AG10803 (cell line): ENCODE measurements at regions not wholly inside any gene's neighbourhood (a gene's known extent, or its start where the extent isn't known, plus 50 kb on each side); places are given as distances from the start of the nearest gene placed in this dataset.

Experiments used
- DNase-seq: peaks from one replicate; pipeline ENCODE4 v3.0.0; 2010; ENCODE audit warnings: low read depth
- H3K4me3 ChIP-seq: 2 replicates; pipeline ENCODE4 v1.5.1; 2011; ENCODE audit warnings: mild to moderate bottlenecking, low read length, control low read depth
- TF ChIP-seq, protein P1 (sequence below): conservative IDR thresholded peaks from 2 replicates; pipeline ENCODE4 v1.5.1; 2011; ENCODE audit warnings: mild to moderate bottlenecking, low read length, control low read depth, inconsistent platforms

DNA sequence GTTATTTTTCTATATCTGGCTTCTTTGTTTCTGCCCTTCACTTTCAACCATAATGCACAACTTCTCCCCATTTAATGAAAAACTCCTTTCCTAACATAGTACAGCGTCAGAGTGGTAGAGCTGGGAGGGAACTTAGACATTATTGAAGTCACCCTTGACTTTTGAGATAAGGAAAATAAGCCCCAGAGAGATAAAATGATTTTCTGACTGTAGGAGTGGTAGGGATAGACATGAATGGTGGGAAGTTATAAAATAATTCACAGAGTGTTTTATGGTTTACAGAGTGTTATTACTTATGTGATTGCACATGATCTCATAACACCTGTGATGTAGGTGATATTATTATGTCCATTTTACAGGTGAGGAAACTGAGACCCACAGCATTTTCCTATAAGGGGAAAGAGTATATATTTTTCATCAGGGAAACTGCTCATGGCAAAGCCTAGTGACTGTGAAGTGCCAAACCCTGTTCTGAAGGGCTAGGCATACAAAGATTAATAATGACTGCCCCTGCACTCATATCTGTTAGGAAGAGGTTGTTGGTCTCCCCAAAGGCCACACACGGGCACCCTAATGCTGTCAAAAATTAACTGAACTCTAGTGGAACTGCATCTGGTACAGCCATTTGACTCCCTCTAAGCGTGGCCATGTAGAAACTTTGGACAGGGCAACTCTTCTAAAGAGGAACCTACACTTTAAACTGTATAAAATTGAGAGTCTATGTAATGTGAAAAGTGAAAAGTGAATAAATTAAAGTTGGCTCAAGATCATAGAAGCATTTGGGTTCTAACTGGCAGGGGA, 61.1 kb upstream of the PICALM start:
- H3K4me3 ChIP-seq = no peak overlapping the region
- TF ChIP-seq, protein P1, sequence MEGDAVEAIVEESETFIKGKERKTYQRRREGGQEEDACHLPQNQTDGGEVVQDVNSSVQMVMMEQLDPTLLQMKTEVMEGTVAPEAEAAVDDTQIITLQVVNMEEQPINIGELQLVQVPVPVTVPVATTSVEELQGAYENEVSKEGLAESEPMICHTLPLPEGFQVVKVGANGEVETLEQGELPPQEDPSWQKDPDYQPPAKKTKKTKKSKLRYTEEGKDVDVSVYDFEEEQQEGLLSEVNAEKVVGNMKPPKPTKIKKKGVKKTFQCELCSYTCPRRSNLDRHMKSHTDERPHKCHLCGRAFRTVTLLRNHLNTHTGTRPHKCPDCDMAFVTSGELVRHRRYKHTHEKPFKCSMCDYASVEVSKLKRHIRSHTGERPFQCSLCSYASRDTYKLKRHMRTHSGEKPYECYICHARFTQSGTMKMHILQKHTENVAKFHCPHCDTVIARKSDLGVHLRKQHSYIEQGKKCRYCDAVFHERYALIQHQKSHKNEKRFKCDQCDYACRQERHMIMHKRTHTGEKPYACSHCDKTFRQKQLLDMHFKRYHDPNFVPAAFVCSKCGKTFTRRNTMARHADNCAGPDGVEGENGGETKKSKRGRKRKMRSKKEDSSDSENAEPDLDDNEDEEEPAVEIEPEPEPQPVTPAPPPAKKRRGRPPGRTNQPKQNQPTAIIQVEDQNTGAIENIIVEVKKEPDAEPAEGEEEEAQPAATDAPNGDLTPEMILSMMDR = no peak

DNA sequence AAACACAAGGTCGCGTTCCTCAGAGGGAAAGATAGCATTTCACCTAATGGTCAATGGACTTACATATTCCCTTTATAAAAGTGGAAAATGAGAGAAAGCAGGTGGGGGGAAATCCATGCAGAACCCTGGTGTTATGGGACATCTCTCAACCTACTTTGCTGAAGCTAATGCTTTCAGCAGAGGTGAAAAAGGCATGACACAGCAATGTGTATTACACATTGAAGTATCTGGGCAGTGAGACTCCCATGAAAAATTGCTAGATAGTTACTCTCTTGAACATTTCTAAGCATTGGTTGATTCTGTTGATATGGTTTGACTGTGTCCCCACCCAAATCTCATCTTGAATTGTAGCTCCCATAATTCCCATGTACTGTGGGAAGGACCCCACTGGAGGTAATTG, 60.0 kb upstream of the PICALM start:
- no peak overlapping the region for H3K4me3 ChIP-seq
- TF ChIP-seq, protein P1 = no peak
- no peak for DNase-seq

More for the DNA sequence above, 61.1 kb upstream of the PICALM start:
- DNase-seq = no peak

DNA sequence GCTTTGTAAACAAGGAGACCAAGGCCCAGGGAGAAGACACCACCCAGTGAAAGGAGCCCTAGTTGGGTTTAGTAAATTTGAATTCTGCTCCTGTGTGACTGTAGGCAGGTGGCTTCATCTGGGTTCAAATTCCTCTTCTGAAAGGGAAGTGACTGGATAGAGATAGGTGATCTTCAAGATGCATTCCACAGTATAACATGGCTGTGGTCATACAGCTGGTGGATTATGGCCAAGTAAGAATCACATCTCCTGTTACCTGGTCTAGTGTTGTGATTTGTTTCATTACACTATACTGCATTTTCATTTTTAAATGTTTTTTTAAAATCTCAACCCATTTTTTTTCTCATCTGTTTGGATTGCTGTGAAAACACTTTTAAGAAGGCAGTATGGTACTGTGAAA, 58.0 kb upstream of the PICALM start:
- TF ChIP-seq, protein P1 = no peak
- DNase-seq = no peak
- no peak overlapping the region for H3K4me3 ChIP-seq

DNA sequence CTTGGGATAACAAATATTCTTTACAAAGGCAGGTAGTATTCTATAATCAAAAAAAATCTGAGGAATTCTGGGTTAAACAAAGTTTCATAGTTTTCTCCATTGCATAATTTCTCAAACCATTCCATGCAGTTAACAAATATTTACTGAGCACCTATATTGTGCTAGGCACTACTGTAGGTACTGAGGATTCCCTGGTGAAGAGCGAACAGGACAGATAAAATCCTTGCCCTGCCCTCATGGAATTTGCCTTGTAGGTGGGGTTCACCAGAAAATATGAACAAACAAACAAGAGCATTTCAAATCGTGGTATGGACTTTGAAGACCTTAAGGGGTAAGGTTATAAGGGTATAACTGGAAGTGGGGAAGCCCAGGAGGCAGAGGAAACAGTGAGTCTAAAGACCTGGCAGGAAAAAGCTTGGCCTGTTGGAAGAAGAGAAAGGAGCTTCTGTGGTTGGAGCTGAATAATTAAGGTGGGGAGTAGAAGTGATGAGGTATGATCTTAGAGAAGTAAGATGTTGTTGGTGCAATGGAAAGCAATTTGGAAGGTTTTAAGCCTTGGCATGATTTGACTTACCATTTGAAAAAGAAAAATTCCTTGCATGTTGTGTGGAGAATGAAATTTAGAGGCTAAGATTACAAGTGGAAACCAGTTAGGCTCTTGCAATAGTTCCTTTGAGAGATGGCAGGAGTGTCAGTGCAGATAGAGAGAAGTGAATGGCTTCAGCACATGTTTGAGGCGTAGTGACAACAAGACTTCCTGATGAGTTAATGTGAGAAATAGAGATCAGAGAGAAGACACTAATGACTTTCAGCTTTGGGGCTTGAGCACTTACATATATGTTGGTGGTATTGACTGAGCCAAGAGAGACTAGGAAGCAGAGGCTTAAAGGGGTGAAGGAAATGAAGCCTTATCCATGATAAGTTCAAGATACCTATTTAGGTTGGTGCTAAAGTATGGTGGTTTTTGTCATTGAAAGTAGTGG, 55.7 kb upstream of the PICALM start:
- H3K4me3 ChIP-seq = no peak overlapping the region
- no peak for DNase-seq
- TF ChIP-seq, protein P1 = no peak

DNA sequence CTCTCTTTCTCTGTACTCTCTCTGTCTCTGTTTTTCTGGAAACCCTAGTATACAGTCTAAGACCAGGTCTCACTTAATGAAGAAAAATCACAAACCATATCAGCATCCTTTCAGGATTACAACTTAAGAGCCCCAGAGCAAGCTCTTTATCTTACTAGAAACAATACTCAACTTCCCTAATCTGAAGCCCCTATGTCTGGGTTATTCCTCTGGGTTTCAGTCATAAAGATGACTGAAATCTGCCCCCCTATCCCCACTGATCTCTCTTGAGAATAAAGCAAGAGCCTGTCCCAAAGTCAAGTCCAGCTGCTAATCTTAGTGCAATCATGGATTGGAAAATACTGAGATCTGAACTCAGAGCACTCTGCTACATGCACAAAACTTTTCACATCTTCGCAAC, 53.9 kb upstream of the PICALM start:
- DNase-seq = no peak

DNA sequence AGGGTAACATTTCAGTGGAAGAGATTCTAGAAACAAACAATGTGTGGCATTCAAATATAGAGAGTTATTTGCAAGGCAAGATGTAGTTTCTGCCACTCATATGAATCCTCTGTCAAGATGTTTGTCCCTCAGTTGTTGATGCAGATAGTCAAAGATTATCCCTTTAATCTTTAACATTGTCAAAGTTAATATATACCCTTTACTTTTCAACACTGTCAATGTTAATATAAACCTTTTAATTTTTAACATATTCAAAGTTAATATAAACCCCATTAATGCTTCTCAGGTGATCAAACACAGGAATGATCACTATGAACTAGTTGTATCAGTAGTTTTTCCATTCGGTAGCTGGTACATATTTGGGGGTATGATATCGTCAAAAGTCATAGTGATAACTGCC, 51.9 kb upstream of the PICALM start:
- TF ChIP-seq, protein P1 = no peak
- DNase-seq = no peak
- no peak overlapping the region for H3K4me3 ChIP-seq

More for the DNA sequence above, 53.9 kb upstream of the PICALM start:
- TF ChIP-seq, protein P1 = no peak
- H3K4me3 ChIP-seq = no peak overlapping the region
